ENCODE measurements at regions not wholly inside any gene's neighbourhood (a gene's known extent, or its start where the extent isn't known, plus 50 kb on each side); places are given as distances from the start of the nearest gene placed in this dataset.
"Not testable (repeated sequence)": the region's sequence is repeated elsewhere in the genome, so short reads cannot be mapped to it uniquely, and the experiment has no call there.

- Histone ChIP-seq H3K27me3 (ENCODE audit: insufficient read depth, low read length) (no peaks in the 10 kb centered on the region), H3K4me3 (ENCODE audit: low read length) (no peak overlapping the region), H3K9me3 (ENCODE audit: insufficient read depth, low read depth, low read length) (no peaks in the 10 kb centered on the region), H3K9ac (ENCODE audit: low read depth, low read length) (no peak overlapping the region), H3K4me1 (ENCODE audit: insufficient read depth, low read length) (no peaks in the 10 kb centered on the region), H3K27ac (ENCODE audit: low read depth, low read length) (no peak overlapping the region), H3K36me3 (ENCODE audit: insufficient read depth, low read length) (no peaks in the 10 kb centered on the region)
- 97% methylated on average over 2 of the region's 2 CpGs for WGBS
These were observed 284.9 kb upstream of the TBX18 start for GRCh38 chr6:85049282-85049681.

GRCh38 chr6:85047818-85048217 lies 283.4 kb upstream of the TBX18 start:
- H3K9me3 ChIP-seq (ENCODE audit: insufficient read depth, low read depth, low read length) = no peaks in the 10 kb centered on the region
- H3K36me3 ChIP-seq (ENCODE audit: insufficient read depth, low read length) = no peaks in the 10 kb centered on the region
- H3K4me1 ChIP-seq (ENCODE audit: insufficient read depth, low read length) = no peaks in the 10 kb centered on the region
- H3K4me3 ChIP-seq (ENCODE audit: low read length) = no peak overlapping the region
- H3K9ac ChIP-seq (ENCODE audit: low read depth, low read length) = no peak overlapping the region
- H3K27me3 ChIP-seq (ENCODE audit: insufficient read depth, low read length) = no peaks in the 10 kb centered on the region
- H3K27ac ChIP-seq (ENCODE audit: low read depth, low read length) = no peak overlapping the region
- 88% methylated on average over 2 of the region's 2 CpGs for WGBS

- not testable (repeated sequence) for H3K27me3 ChIP-seq (ENCODE audit: insufficient read depth, low read length); H3K36me3 ChIP-seq (ENCODE audit: insufficient read depth, low read length); H3K4me1 ChIP-seq (ENCODE audit: insufficient read depth, low read length); H3K27ac ChIP-seq (ENCODE audit: low read depth, low read length); H3K4me3 ChIP-seq (ENCODE audit: low read length); H3K9me3 ChIP-seq (ENCODE audit: insufficient read depth, low read depth, low read length); H3K9ac ChIP-seq (ENCODE audit: low read depth, low read length)
- WGBS = 83% methylated on average over 1 of the region's 1 CpG
These were observed 281.4 kb upstream of the TBX18 start for GRCh38 chr6:85045767-85046166.

- 93% methylated on average over 2 of the region's 2 CpGs for WGBS
- no peak overlapping the region for H3K9ac ChIP-seq (ENCODE audit: low read depth, low read length)
- H3K36me3 ChIP-seq (ENCODE audit: insufficient read depth, low read length) = no peaks in the 10 kb centered on the region
- no peaks in the 10 kb centered on the region for H3K27me3 ChIP-seq (ENCODE audit: insufficient read depth, low read length)
- H3K4me1 ChIP-seq (ENCODE audit: insufficient read depth, low read length) = no peaks in the 10 kb centered on the region
- no peak overlapping the region for H3K4me3 ChIP-seq (ENCODE audit: low read length)
- no peak overlapping the region for H3K27ac ChIP-seq (ENCODE audit: low read depth, low read length)
- H3K9me3 ChIP-seq (ENCODE audit: insufficient read depth, low read depth, low read length) = no peaks in the 10 kb centered on the region
These were observed 280.0 kb upstream of the TBX18 start for GRCh38 chr6:85044361-85044760.

GRCh38 chr6:85041376-85041775 lies 277.0 kb upstream of the TBX18 start:
- no peaks in the 10 kb centered on the region for H3K4me1 ChIP-seq (ENCODE audit: insufficient read depth, low read length)
- H3K36me3 ChIP-seq (ENCODE audit: insufficient read depth, low read length) = no peaks in the 10 kb centered on the region
- no peak overlapping the region for H3K9ac ChIP-seq (ENCODE audit: low read depth, low read length)
- H3K4me3 ChIP-seq (ENCODE audit: low read length) = no peak overlapping the region
- no peaks in the 10 kb centered on the region for H3K9me3 ChIP-seq (ENCODE audit: insufficient read depth, low read depth, low read length)
- no peaks in the 10 kb centered on the region for H3K27me3 ChIP-seq (ENCODE audit: insufficient read depth, low read length)
- H3K27ac ChIP-seq (ENCODE audit: low read depth, low read length) = no peak overlapping the region

GRCh38 chr6:85037221-85037620 lies 272.8 kb upstream of the TBX18 start:
- H3K36me3 ChIP-seq (ENCODE audit: insufficient read depth, low read length) = no peaks in the 10 kb centered on the region
- no peaks in the 10 kb centered on the region for H3K4me1 ChIP-seq (ENCODE audit: insufficient read depth, low read length)
- no peak overlapping the region for H3K27ac ChIP-seq (ENCODE audit: low read depth, low read length)
- peaks cover 24% of the 10 kb centered on the region for H3K9me3 ChIP-seq (ENCODE audit: insufficient read depth, low read depth, low read length)
- H3K9ac ChIP-seq (ENCODE audit: low read depth, low read length) = no peak overlapping the region
- WGBS = 83% methylated on average over 3 of the region's 4 CpGs
- H3K4me3 ChIP-seq (ENCODE audit: low read length) = no peak overlapping the region
- no peaks in the 10 kb centered on the region for H3K27me3 ChIP-seq (ENCODE audit: insufficient read depth, low read length)

- no peak overlapping the region for H3K27ac ChIP-seq (ENCODE audit: low read depth, low read length)
- H3K36me3 ChIP-seq (ENCODE audit: insufficient read depth, low read length) = no peaks in the 10 kb centered on the region
- H3K4me3 ChIP-seq (ENCODE audit: low read length) = no peak overlapping the region
- peaks cover 24% of the 10 kb centered on the region for H3K9me3 ChIP-seq (ENCODE audit: insufficient read depth, low read depth, low read length)
- H3K9ac ChIP-seq (ENCODE audit: low read depth, low read length) = no peak overlapping the region
- H3K4me1 ChIP-seq (ENCODE audit: insufficient read depth, low read length) = no peaks in the 10 kb centered on the region
- H3K27me3 ChIP-seq (ENCODE audit: insufficient read depth, low read length) = no peaks in the 10 kb centered on the region
- 97% methylated on average over 1 of the region's 1 CpG for WGBS
These were observed 271.4 kb upstream of the TBX18 start for GRCh38 chr6:85035766-85036165.

- H3K9me3 ChIP-seq (ENCODE audit: insufficient read depth, low read depth, low read length) = peaks cover 24% of the 10 kb centered on the region
- 66% methylated on average over 1 of the region's 1 CpG for WGBS
- H3K36me3 ChIP-seq (ENCODE audit: insufficient read depth, low read length) = no peaks in the 10 kb centered on the region
These were observed 269.1 kb upstream of the TBX18 start for GRCh38 chr6:85033547-85033946.

GRCh38 chr6:85026021-85026420 lies 261.6 kb upstream of the TBX18 start:
- H3K36me3 ChIP-seq (ENCODE audit: insufficient read depth, low read length) = no peaks in the 10 kb centered on the region
- no peaks in the 10 kb centered on the region for H3K9me3 ChIP-seq (ENCODE audit: insufficient read depth, low read depth, low read length)
- no peak overlapping the region for H3K4me3 ChIP-seq (ENCODE audit: low read length)
- no peak overlapping the region for H3K9ac ChIP-seq (ENCODE audit: low read depth, low read length)
- 0 out of 2 replicates have a peak, but pooled peaks cover 6% of the 10 kb centered on the region for H3K4me1 ChIP-seq (ENCODE audit: insufficient read depth, low read length)
- H3K27me3 ChIP-seq (ENCODE audit: insufficient read depth, low read length) = no peaks in the 10 kb centered on the region
- no peak overlapping the region for H3K27ac ChIP-seq (ENCODE audit: low read depth, low read length)
- WGBS = 94% methylated on average over 2 of the region's 2 CpGs

More at GRCh38 chr6:85033547-85033946, 269.1 kb upstream of the TBX18 start:
- H3K4me3 ChIP-seq (ENCODE audit: low read length) = no peak overlapping the region
- H3K4me1 ChIP-seq (ENCODE audit: insufficient read depth, low read length) = no peaks in the 10 kb centered on the region
- H3K27ac ChIP-seq (ENCODE audit: low read depth, low read length) = no peak overlapping the region
- H3K9ac ChIP-seq (ENCODE audit: low read depth, low read length) = no peak overlapping the region
- no peaks in the 10 kb centered on the region for H3K27me3 ChIP-seq (ENCODE audit: insufficient read depth, low read length)

- Histone ChIP-seq H3K4me3 (ENCODE audit: low read length) (no peak overlapping the region), H3K27me3 (ENCODE audit: insufficient read depth, low read length) (no peaks in the 10 kb centered on the region), H3K9me3 (ENCODE audit: insufficient read depth, low read depth, low read length) (no peaks in the 10 kb centered on the region), H3K27ac (ENCODE audit: low read depth, low read length) (no peak overlapping the region), H3K36me3 (ENCODE audit: insufficient read depth, low read length) (no peaks in the 10 kb centered on the region), H3K9ac (ENCODE audit: low read depth, low read length) (no peak overlapping the region), H3K4me1 (ENCODE audit: insufficient read depth, low read length) (0 out of 2 replicates have a peak, but pooled peaks cover 6% of the 10 kb centered on the region)
- WGBS = 100% methylated on average over 1 of the region's 2 CpGs
These were observed 259.3 kb upstream of the TBX18 start for GRCh38 chr6:85023721-85024120.

GRCh38 chr6:85017352-85017751 lies 253.0 kb upstream of the TBX18 start:
- Histone ChIP-seq H3K27ac (ENCODE audit: low read depth, low read length) (no peak overlapping the region), H3K27me3 (ENCODE audit: insufficient read depth, low read length) (no peaks in the 10 kb centered on the region), H3K4me1 (ENCODE audit: insufficient read depth, low read length) (peaks cover 4% of the 10 kb centered on the region; the same call in 1 of the 2 replicates), H3K4me3 (ENCODE audit: low read length) (no peak overlapping the region), H3K9ac (ENCODE audit: low read depth, low read length) (no peak overlapping the region), H3K9me3 (ENCODE audit: insufficient read depth, low read depth, low read length) (no peaks in the 10 kb centered on the region), H3K36me3 (ENCODE audit: insufficient read depth, low read length) (no peaks in the 10 kb centered on the region)
- no CpG with 5 or more reads among the region's 1 CpG for WGBS

- H3K27ac ChIP-seq (ENCODE audit: low read depth, low read length) = no peak overlapping the region
- no peak overlapping the region for H3K9ac ChIP-seq (ENCODE audit: low read depth, low read length)
- no peaks in the 10 kb centered on the region for H3K9me3 ChIP-seq (ENCODE audit: insufficient read depth, low read depth, low read length)
- peaks cover 4% of the 10 kb centered on the region; the same call in 1 of the 2 replicates for H3K4me1 ChIP-seq (ENCODE audit: insufficient read depth, low read length)
- H3K27me3 ChIP-seq (ENCODE audit: insufficient read depth, low read length) = no peaks in the 10 kb centered on the region
- no peaks in the 10 kb centered on the region for H3K36me3 ChIP-seq (ENCODE audit: insufficient read depth, low read length)
- WGBS = 93% methylated on average over 1 of the region's 1 CpG
- H3K4me3 ChIP-seq (ENCODE audit: low read length) = no peak overlapping the region
These were observed 252.3 kb upstream of the TBX18 start for GRCh38 chr6:85016726-85017125.

Data from HUES64 (cell line).